ENCODE measurements at regions not wholly inside any gene's neighbourhood (a gene's known extent, or its start where the extent isn't known, plus 50 kb on each side); places are given as distances from the start of the nearest gene placed in this dataset.

GRCh38 chr5:156076912-156077311, 250.1 kb upstream of the SGCD start:
- TF ChIP-seq CTCF (IDR thresholded peaks at IDR 0.05 in 8 of 11, conservative IDR thresholded peaks at IDR 0.05 in 3 of 11), result no peak
- no peak for TF ChIP-seq POLR2A (IDR thresholded peaks at IDR 0.05)

Data from spleen (tissue), 7 donors.